ENCODE measurements at regions not wholly inside any gene's neighbourhood (a gene's known extent, or its start where the extent isn't known, plus 50 kb on each side); places are given as distances from the start of the nearest gene placed in this dataset.
"Not testable (repeated sequence)": the region's sequence is repeated elsewhere in the genome, so short reads cannot be mapped to it uniquely, and the experiment has no call there.

DNA sequence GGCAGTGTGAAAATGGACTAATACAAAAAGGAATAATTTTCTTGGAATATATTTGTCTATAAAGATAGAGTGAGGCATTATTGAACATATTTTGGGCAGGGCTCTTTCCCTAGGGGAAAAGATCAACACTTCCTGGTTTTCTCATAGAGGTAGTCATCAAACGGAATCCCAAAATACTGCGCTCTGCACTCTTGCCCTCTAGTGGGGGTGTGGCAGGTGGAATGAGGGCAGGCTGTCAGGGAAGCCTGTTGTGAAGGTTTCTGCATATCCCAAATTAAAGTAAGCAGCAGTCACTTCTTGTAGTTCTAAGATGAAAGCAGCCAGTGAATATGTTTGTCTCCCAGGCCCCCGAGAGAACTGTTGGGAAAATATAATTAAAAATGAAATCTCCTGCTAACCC lies 666.8 kb upstream of the TMEM132C start:
- Mint-ChIP-seq H3K27ac (no peak overlapping the region), H3K27me3 (no peaks in the 10 kb centered on the region), H3K9me3 (peaks cover 9% of the 10 kb centered on the region), H3K36me3 (ENCODE audit: low read depth) (no peaks in the 10 kb centered on the region), H3K4me1 (no peaks in the 10 kb centered on the region), H3K4me3 (no peak overlapping the region)
- no peak for ATAC-seq (ENCODE audit: low read depth)
- ChIA-PET POLR2A (no interaction called here), CTCF (no interaction called here)
- intact Hi-C loops (cut with micrococcal nuclease) = no loop called here
- no peak for DNase-seq
- TF ChIP-seq, protein P1, sequence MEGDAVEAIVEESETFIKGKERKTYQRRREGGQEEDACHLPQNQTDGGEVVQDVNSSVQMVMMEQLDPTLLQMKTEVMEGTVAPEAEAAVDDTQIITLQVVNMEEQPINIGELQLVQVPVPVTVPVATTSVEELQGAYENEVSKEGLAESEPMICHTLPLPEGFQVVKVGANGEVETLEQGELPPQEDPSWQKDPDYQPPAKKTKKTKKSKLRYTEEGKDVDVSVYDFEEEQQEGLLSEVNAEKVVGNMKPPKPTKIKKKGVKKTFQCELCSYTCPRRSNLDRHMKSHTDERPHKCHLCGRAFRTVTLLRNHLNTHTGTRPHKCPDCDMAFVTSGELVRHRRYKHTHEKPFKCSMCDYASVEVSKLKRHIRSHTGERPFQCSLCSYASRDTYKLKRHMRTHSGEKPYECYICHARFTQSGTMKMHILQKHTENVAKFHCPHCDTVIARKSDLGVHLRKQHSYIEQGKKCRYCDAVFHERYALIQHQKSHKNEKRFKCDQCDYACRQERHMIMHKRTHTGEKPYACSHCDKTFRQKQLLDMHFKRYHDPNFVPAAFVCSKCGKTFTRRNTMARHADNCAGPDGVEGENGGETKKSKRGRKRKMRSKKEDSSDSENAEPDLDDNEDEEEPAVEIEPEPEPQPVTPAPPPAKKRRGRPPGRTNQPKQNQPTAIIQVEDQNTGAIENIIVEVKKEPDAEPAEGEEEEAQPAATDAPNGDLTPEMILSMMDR (IDR thresholded peaks at IDR 0.05) = no peak

DNA sequence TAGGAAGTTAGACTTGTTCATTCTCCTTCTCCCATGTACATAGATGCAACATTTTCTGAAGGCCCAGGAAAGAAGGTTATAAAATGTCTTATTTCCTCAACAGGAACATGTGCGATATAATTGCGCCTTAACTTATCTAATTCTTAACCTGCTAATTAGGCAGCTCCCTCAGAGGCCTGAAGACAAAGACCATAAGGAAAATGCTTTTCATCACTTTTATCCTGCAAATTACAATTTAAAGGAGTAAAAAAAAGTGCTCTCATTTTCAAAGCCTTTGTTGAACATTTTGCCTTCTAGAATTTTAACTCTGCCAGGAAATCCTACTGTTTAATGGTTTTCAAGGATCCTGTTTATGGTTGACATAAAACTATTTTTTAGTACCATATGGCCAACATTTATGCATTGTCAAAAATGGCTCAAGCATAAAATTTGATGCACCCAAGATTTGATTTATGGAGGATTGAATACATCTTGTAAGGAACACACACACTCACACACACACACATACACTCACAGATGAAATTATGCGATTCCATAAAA lies 660.4 kb upstream of the TMEM132C start:
- DNase-seq (no peak), ATAC-seq (ENCODE audit: low read depth) (no peak)
- ChIA-PET CTCF (no interaction called here), POLR2A (no interaction called here)
- H3K4me3 Mint-ChIP-seq = no peak overlapping the region
- H3K4me1 Mint-ChIP-seq = no peaks in the 10 kb centered on the region
- intact Hi-C loops (cut with micrococcal nuclease) = no loop called here
- H3K9me3 Mint-ChIP-seq = peaks cover 2% of the 10 kb centered on the region
- no peak overlapping the region for H3K27ac Mint-ChIP-seq
- TF ChIP-seq, protein P1 (IDR thresholded peaks at IDR 0.05) = no peak
- H3K36me3 Mint-ChIP-seq (ENCODE audit: low read depth) = no peaks in the 10 kb centered on the region
- H3K27me3 Mint-ChIP-seq = no peaks in the 10 kb centered on the region

DNA sequence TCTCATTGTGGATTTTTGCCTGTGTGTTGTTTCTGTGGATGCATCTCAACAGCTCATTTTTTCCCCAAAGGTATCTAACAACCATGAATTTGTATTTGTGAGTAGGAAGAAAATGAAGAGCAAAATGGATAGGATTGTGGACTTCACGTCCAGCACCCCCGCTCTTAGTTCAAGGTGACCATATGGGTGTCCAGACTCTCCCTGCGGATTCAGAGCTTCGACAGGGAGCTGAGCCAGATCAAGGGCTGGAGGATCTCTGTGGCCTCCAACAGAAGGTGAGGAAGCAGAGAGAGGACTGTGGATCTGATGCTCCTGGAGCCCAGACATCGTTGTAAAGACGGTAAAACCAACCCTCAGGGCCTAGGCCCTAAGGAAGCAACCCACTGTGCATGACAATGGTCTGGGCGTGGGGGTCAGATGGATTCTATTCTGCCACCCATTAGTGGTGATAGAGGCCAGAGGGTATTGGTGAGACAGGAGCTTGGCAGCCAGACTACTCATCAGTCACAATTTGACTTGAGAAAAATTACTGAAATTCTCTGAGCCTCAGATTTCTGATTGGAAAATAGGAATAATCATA lies 659.7 kb upstream of the TMEM132C start:
- ChIA-PET POLR2A (no interaction called here), CTCF (no interaction called here)
- no peak overlapping the region for H3K27ac Mint-ChIP-seq
- H3K36me3 Mint-ChIP-seq (ENCODE audit: low read depth) = no peaks in the 10 kb centered on the region
- H3K4me1 Mint-ChIP-seq = no peaks in the 10 kb centered on the region
- intact Hi-C loops (cut with micrococcal nuclease) = no loop called here
- DNase-seq (no peak), ATAC-seq (ENCODE audit: low read depth) (no peak)
- no peaks in the 10 kb centered on the region for H3K27me3 Mint-ChIP-seq
- H3K4me3 Mint-ChIP-seq = no peak overlapping the region
- H3K9me3 Mint-ChIP-seq = peaks cover 2% of the 10 kb centered on the region
- TF ChIP-seq, protein P1 (IDR thresholded peaks at IDR 0.05) = no peak

DNA sequence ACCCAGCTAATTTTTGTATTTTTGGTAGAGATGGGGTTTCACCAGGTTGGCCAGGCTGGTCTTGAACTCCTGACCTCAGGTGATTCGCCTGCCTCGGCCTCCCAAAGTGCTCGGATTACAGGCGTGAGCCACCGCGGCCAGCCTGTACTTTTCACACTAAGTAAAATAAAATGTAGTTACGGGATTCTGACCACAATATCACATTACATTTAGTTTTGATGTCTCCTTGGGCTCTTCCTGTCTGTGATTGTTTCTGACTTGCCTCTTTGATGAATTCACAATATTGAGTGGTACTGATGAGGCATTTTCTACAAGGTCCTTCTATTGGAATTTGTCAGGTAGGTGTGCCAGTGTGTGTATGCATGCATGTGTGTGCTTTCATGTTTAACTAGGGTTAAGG lies 658.6 kb upstream of the TMEM132C start:
- H3K9me3 Mint-ChIP-seq; POLR2A ChIA-PET; H3K27me3 Mint-ChIP-seq; H3K36me3 Mint-ChIP-seq (ENCODE audit: low read depth); H3K4me3 Mint-ChIP-seq; intact Hi-C loops (cut with micrococcal nuclease); ATAC-seq (ENCODE audit: low read depth); H3K27ac Mint-ChIP-seq; CTCF ChIA-PET; DNase-seq; H3K4me1 Mint-ChIP-seq: not testable (repeated sequence)

DNA sequence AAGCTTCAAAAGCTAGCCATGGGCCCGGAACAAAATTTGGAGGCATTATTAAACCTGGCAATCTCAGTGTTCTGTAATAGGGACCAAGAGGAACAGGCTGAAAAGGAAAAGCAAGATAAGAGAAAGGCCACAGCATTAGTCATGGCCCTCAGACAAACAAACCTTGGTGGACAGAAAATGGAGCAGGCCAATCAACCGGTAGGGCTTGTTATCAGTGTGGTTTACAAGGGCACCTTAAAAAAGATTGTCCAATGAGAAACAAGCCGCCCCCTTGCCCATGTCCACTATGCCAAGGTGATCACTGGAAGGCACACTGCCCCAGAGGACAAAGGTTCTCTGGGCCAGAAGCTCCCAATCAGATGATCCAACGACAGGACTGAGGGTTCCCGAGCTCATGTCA lies 653.9 kb upstream of the TMEM132C start:
- DNase-seq (no peak), ATAC-seq (ENCODE audit: low read depth) (no peak)
- Mint-ChIP-seq H3K4me1 (no peaks in the 10 kb centered on the region), H3K4me3 (no peak overlapping the region), H3K9me3 (no peaks in the 10 kb centered on the region), H3K36me3 (ENCODE audit: low read depth) (no peaks in the 10 kb centered on the region), H3K27ac (no peak overlapping the region), H3K27me3 (no peaks in the 10 kb centered on the region)
- CTCF ChIA-PET = no interaction called here
- intact Hi-C loops (cut with micrococcal nuclease) = no loop called here
- TF ChIP-seq, protein P1 (IDR thresholded peaks at IDR 0.05) = no peak
- POLR2A ChIA-PET = no interaction called here

Measured in activated B cell treated with CpG ODN at 0.5 μM for 24 hours (primary cell).